ENCODE measurements at regions not wholly inside any gene's neighbourhood (a gene's known extent, or its start where the extent isn't known, plus 50 kb on each side); places are given as distances from the start of the nearest gene placed in this dataset.

- DNase-seq (ENCODE audit: low read depth, low spot score), result no peak
- H3K4me3 ChIP-seq (ENCODE audit: low read depth, low read length), result no peak overlapping the region
- ChIA-PET CTCF (no interaction called here), POLR2A (no interaction called here)
- no peak for TF ChIP-seq CTCF (IDR thresholded peaks at IDR 0.05; ENCODE audit: insufficient read depth, low read length, missing control alignments)
Measured at GRCh38 chr18:53817976-53818950, 406.2 kb downstream of the MBD2 start.

- ChIA-PET POLR2A (no interaction called here), CTCF (interaction anchor here (1.1 kb wide), 1 partner anchor 9 kb away, joined by 3 read pairs; no protein-coding TSS in a partner anchor)
- no peak overlapping the region for H3K4me3 ChIP-seq (ENCODE audit: low read depth, low read length)
- no peak for DNase-seq (ENCODE audit: low read depth, low spot score)
- TF ChIP-seq CTCF (IDR thresholded peaks at IDR 0.05; ENCODE audit: insufficient read depth, low read length, missing control alignments), result no peak
Measured at GRCh38 chr18:53800171-53800570, 424.3 kb downstream of the MBD2 start.

- no peak overlapping the region for H3K4me3 ChIP-seq (ENCODE audit: low read depth, low read length)
- TF ChIP-seq CTCF (IDR thresholded peaks at IDR 0.05; ENCODE audit: insufficient read depth, low read length, missing control alignments), result no peak
- ChIA-PET CTCF (no interaction called here), POLR2A (no interaction called here)
- no peak for DNase-seq (ENCODE audit: low read depth, low spot score)
Measured at GRCh38 chr18:53799134-53799533, 425.3 kb downstream of the MBD2 start.

GRCh38 chr18:53798516-53798915, 426.0 kb downstream of the MBD2 start:
- POLR2A ChIA-PET, result no interaction called here
- CTCF ChIA-PET, result no interaction called here

GRCh38 chr18:53797998-53798495, 426.4 kb downstream of the MBD2 start:
- CTCF ChIA-PET, result no interaction called here
- H3K4me3 ChIP-seq (ENCODE audit: low read depth, low read length), result no peak overlapping the region
- POLR2A ChIA-PET, result no interaction called here
- TF ChIP-seq CTCF (IDR thresholded peaks at IDR 0.05; ENCODE audit: insufficient read depth, low read length, missing control alignments), result no peak
- DNase-seq (ENCODE audit: low read depth, low spot score), result no peak

More at GRCh38 chr18:53798516-53798915, 426.0 kb downstream of the MBD2 start:
- H3K4me3 ChIP-seq (ENCODE audit: low read depth, low read length), result no peak overlapping the region
- no peak for DNase-seq (ENCODE audit: low read depth, low spot score)
- no peak for TF ChIP-seq CTCF (IDR thresholded peaks at IDR 0.05; ENCODE audit: insufficient read depth, low read length, missing control alignments)

- DNase-seq (ENCODE audit: low read depth, low spot score), result peak; percentile 55
- CTCF ChIA-PET, result interaction anchor here (1.0 kb wide), 1 partner anchor 320 kb away, joined by 3 read pairs; no protein-coding TSS in a partner anchor
- POLR2A ChIA-PET, result no interaction called here
- TF ChIP-seq CTCF (IDR thresholded peaks at IDR 0.05; ENCODE audit: insufficient read depth, low read length, missing control alignments), result no peak
- H3K4me3 ChIP-seq (ENCODE audit: low read depth, low read length), result no peak overlapping the region
Measured at GRCh38 chr18:53796040-53796729, 428.3 kb downstream of the MBD2 start.

Measured in AG04449 (cell line).